Keratinocyte (primary cell): ENCODE measurements at regions not wholly inside any gene's neighbourhood (a gene's known extent, or its start where the extent isn't known, plus 50 kb on each side); places are given as distances from the start of the nearest gene placed in this dataset.

Experiments
- DNase-seq: peaks from one replicate; pipeline ENCODE4 v3.0.0-alpha.2; 2011; ENCODE audit warnings: low read depth, missing footprints, low spot score
- FAIRE-seq: peaks from 2 replicates; lab custom pipeline; 2011; peaks lifted over from hg19 to GRCh38; lab: Jason Lieb, UNC
- H2AFZ ChIP-seq: 2 replicates; pipeline ENCODE4 v1.6.0; 2012; ENCODE audit warnings: low read length, control low read depth, inconsistent platforms; ENCODE audit not compliant: control insufficient read depth
- H3K27ac ChIP-seq: 2 replicates; pipeline ENCODE4 v1.5.1; 2011; ENCODE audit warnings: low read length; ENCODE audit not compliant: control insufficient read depth, insufficient read depth
- H3K27me3 ChIP-seq: 3 replicates; pipeline ENCODE4 v1.6.0; 2011; ENCODE audit warnings: low read length; ENCODE audit not compliant: control insufficient read depth, insufficient read depth; ENCODE audit errors: extremely low read depth
- H3K36me3 ChIP-seq, 2 experiments: 2 replicates in 1 of 2; 3 replicates in 1 of 2; pipeline ENCODE4 v1.5.1; 2011; ENCODE audit warnings: low read length in 2 of 2, mild to moderate bottlenecking in 1 of 2; ENCODE audit not compliant: control insufficient read depth in 2 of 2, insufficient read depth in 2 of 2; ENCODE audit errors: extremely low read depth in 1 of 2
- H3K4me1 ChIP-seq: 3 replicates; pipeline ENCODE4 v1.5.1; 2011; ENCODE audit warnings: low read length; ENCODE audit not compliant: control insufficient read depth, insufficient read depth; ENCODE audit errors: extremely low read depth
- H3K4me2 ChIP-seq: 3 replicates; pipeline ENCODE4 v1.6.0; 2011; ENCODE audit warnings: low read depth, low read length; ENCODE audit not compliant: control insufficient read depth, insufficient read depth; ENCODE audit errors: extremely low read depth
- H3K4me3 ChIP-seq, 3 experiments: fragments of 200-600 bp in 1 of 3; sonication (generic) in 1 of 3; 2 replicates in 2 of 3; 3 replicates in 1 of 3; pipeline ENCODE4 v1.5.1; 2011 to 2016; ENCODE audit warnings: low read length in 3 of 3, mild to moderate bottlenecking in 3 of 3, control low read depth in 2 of 3, inconsistent platforms in 1 of 3, low read depth in 1 of 3, mixed read lengths in 1 of 3, mixed run types in 1 of 3, moderate library complexity in 1 of 3; ENCODE audit not compliant: control insufficient read depth in 2 of 3, insufficient read depth in 2 of 3; ENCODE audit errors: extremely low read depth in 1 of 3
- H3K79me2 ChIP-seq: 2 replicates; pipeline ENCODE4 v1.6.0; 2012; ENCODE audit warnings: low read length; ENCODE audit not compliant: control insufficient read depth, insufficient read depth
- H3K9ac ChIP-seq: 3 replicates; pipeline ENCODE4 v1.6.0; 2011; ENCODE audit warnings: low read length; ENCODE audit not compliant: control insufficient read depth, insufficient read depth; ENCODE audit errors: extremely low read depth
- H3K9me1 ChIP-seq: 3 replicates; pipeline ENCODE4 v1.6.0; 2011; ENCODE audit warnings: low read length; ENCODE audit not compliant: control insufficient read depth, insufficient read depth; ENCODE audit errors: extremely low read depth
- H3K9me3 ChIP-seq: 2 replicates; pipeline ENCODE4 v1.5.1; 2012; ENCODE audit warnings: low read depth, low read length; ENCODE audit not compliant: control insufficient read depth
- H4K20me1 ChIP-seq: 3 replicates; pipeline ENCODE4 v1.6.0; 2011; ENCODE audit warnings: low read length; ENCODE audit not compliant: control insufficient read depth, insufficient read depth; ENCODE audit errors: extremely low read depth
- CTCF ChIP-seq, 3 experiments: IDR thresholded peaks in 1 of 3; conservative IDR thresholded peaks in 1 of 3; optimal IDR thresholded peaks in 1 of 3; 2 replicates in 2 of 3; 3 replicates in 1 of 3; pipeline versions ENCODE3 to v1.5.1; 2011; ENCODE audit warnings: low read length in 3 of 3, mild to moderate bottlenecking in 3 of 3, moderate library complexity in 2 of 3, control low read depth in 1 of 3, inconsistent platforms in 1 of 3; ENCODE audit not compliant: insufficient read depth in 2 of 3; ENCODE audit errors: extremely low read depth in 1 of 3
- EZH2 ChIP-seq: IDR thresholded peaks from one replicate; pipeline ENCODE4 v1.6.1; 2012; ENCODE audit warnings: inconsistent platforms, mild to moderate bottlenecking, low read length, moderate library complexity
- dilution Hi-C: fragments of 300-500 bp; cut with MboI; formaldehyde crosslinking; loops from one replicate; pipeline ENCODE4 v1.7.0; 2020; ENCODE audit warnings: low sequenced_read_pairs; ENCODE audit not compliant: extremely low pct_ligation_motif_present

- H3K9ac ChIP-seq, result no peak overlapping the region
- H3K9me1 ChIP-seq, result no peaks in the 10 kb centered on the region
- no peak for DNase-seq
- H3K27ac ChIP-seq, result no peak overlapping the region
- TF ChIP-seq CTCF (optimal IDR thresholded peaks at IDR 0.05 in 1 of 3, IDR thresholded peaks at IDR 0.05 in 1 of 3, conservative IDR thresholded peaks at IDR 0.05 in 1 of 3; ENCODE audit: extremely low read depth in 1 of 3, insufficient read depth in 2 of 3, low read length in 3 of 3) (no peak), EZH2 (no peak)
- H3K36me3 ChIP-seq, result no peaks in the 10 kb centered on the region
- dilution Hi-C loops, result no loop called here
- no peaks in the 10 kb centered on the region for H3K79me2 ChIP-seq
- no peaks in the 10 kb centered on the region for H4K20me1 ChIP-seq
- no peaks in the 10 kb centered on the region for H3K9me3 ChIP-seq
- no peaks in the 10 kb centered on the region for H3K27me3 ChIP-seq
- H3K4me2 ChIP-seq, result no peak overlapping the region
- no peaks in the 10 kb centered on the region for H3K4me1 ChIP-seq
- no peak overlapping the region for H3K4me3 ChIP-seq
- FAIRE-seq, result no peak
- no peak overlapping the region for H2AFZ ChIP-seq
Measured at GRCh38 chrX:8084006-8084405, 87.1 kb downstream of the VCX2 start.

GRCh38 chrX:8083286-8083685 is 87.8 kb downstream of the VCX2 start:
- Histone ChIP-seq H3K79me2 (no peaks in the 10 kb centered on the region), H3K9ac (no peak overlapping the region), H3K4me3 (no peak overlapping the region), H3K4me2 (no peak overlapping the region), H3K27me3 (no peaks in the 10 kb centered on the region), H3K27ac (no peak overlapping the region), H3K9me3 (no peaks in the 10 kb centered on the region), H3K4me1 (no peaks in the 10 kb centered on the region), H2AFZ (no peak overlapping the region), H4K20me1 (no peaks in the 10 kb centered on the region), H3K36me3 (no peaks in the 10 kb centered on the region), H3K9me1 (no peaks in the 10 kb centered on the region)
- no peak for TF ChIP-seq CTCF (optimal IDR thresholded peaks at IDR 0.05 in 1 of 3, IDR thresholded peaks at IDR 0.05 in 1 of 3, conservative IDR thresholded peaks at IDR 0.05 in 1 of 3; ENCODE audit: extremely low read depth in 1 of 3, insufficient read depth in 2 of 3, low read length in 3 of 3)
- no peak for TF ChIP-seq EZH2
- dilution Hi-C loops, result no loop called here
- FAIRE-seq (no peak), DNase-seq (no peak)
